Ecto neural progenitor cell (in vitro differentiated cells): ENCODE measurements at regions not wholly inside any gene's neighbourhood (a gene's known extent, or its start where the extent isn't known, plus 50 kb on each side); places are given as distances from the start of the nearest gene placed in this dataset.
"Not testable (repeated sequence)": the region's sequence is repeated elsewhere in the genome, so short reads cannot be mapped to it uniquely, and the experiment has no call there.

Source experiments
- DNase-seq: peaks from one replicate; pipeline ENCODE4 v3.0.0-alpha.2; 2018; ENCODE audit warnings: low spot score

DNA sequence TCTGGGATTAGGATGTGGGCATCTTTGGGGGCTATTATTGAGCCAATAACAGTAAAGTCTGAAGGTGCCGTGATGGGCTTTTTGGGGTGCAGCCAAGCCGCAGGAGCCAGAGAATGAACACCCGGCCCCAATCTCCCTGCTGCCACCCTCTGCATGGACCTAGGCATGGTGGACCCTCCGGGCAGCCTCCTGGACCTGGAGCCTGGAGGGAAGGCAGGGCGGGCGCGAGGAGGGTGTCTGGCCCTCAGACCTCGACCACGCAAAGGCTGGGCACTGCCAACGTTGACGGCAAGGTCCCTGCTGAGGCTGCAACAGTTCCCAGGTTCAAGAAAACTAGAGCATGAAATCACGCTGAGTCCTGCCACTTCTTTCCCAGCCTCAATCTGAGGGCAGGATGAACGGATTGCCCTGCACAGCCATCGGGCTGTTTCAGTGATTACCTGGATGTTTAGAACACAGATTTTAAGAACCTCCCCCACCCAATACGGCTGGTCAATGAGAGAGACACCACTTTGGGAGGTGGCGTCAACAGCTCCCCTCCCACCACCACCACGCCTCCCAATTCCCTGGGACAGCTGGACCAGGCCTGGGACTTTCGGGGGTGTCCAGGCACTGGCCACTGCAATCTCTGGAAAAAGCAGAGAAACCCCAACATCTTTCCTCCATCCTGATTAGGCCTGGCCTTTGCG is 147.4 kb downstream of the NPIPB11 start:
- DNase-seq: not testable (repeated sequence)

DNA sequence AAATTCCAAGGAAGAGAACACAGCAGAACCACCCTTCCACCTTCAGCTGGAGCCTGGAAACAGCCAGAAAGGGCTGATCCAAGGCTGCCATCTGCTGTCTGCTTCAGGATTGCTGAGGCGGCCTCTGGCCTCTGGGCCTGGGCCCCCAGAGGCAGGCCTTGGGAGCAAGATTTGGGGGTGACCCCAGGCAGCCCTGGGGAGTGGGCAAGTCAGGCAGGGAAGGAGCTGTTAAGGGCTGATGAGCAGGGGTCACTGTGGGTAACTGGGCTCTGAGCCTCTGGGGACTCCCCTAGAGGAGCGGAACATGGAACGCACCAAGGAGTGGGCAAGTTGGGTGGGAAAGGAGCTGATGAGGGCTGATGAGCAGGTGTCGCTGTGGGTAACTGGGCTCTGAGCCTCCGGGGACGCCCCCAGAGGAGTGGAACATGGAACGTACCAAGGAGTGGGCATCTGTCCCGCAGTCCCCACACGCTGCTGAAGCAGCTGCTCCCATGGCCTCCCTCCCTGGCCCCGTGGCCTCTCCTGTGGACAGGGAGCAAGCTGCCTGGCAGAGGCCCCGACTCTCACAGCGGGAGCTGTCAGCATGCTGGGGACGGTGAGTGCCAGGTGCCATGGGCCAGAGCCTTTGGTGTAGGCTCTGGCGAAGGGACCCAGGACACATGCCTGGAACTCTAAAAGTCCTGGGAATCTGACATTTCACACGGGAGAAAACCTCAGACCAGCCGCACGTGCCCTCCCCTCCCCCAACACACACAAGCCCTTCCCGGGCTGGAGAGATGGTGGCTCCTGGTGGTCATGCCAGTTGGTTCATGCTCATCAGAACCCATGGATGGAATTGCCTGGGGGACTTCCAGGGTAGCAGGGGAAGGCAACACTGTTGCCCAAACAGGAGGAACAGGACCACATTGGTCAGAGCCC is 148.8 kb downstream of the NPIPB11 start:
- DNase-seq: not testable (repeated sequence)

DNA sequence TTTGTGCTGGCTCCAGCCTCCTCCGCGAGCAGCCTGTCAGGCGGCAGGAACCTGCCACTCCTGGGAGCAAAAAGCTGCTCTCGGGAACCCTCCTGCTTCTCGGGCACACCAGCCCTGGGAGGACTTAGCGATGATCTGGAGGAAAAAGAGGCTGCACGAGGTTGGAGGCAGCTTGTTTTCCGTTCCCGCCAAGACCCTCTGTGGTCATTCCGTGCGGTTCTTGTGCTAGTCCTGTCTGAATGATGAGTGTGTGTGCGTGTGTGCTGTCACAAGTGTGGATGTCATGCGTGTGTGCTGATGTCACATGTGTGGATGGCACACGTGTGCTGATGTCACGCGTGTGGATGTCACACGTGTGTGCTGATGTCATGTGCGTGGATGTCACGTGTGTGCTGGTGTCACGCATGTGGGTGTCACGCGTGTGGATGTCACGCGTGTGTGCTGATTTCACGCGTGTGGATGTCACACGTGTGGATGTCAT is 150.0 kb downstream of the NPIPB11 start:
- no peak for DNase-seq

DNA sequence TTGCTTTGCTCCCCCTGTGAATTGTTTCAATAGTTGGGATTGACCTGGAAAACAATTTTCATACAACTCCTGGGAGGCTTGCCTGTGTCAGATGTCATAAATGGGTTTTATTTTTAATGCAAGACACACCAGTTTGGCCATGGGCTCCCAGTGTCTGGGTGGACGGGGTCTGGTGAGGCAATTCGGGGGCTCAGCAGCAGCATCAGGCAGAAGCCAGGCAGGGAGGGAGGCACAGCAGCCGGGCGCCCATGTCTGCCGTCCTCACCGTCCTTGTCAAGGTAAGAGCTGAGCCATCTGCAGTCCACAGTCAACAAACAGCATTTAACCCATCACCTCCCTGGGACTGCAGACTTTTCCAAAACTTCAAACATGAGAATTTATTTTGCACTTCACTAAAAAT is 150.6 kb downstream of the NPIPB11 start:
- not testable (repeated sequence) for DNase-seq

DNA sequence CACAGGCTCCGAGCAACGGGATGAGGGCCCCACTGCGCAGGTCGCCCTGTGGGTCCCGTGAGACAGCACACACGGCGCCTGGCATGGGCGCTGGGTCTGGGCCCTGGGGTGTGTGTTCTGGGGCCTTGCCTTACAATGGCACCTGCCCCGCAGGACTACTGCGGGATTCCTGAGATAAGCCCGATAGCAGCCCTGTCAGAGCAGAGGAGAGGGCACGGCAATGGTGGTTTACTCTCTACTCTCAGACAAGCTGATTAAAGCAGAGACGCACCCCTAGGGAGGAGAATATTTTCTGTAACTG is 151.1 kb downstream of the NPIPB11 start:
- DNase-seq: not testable (repeated sequence)

DNA sequence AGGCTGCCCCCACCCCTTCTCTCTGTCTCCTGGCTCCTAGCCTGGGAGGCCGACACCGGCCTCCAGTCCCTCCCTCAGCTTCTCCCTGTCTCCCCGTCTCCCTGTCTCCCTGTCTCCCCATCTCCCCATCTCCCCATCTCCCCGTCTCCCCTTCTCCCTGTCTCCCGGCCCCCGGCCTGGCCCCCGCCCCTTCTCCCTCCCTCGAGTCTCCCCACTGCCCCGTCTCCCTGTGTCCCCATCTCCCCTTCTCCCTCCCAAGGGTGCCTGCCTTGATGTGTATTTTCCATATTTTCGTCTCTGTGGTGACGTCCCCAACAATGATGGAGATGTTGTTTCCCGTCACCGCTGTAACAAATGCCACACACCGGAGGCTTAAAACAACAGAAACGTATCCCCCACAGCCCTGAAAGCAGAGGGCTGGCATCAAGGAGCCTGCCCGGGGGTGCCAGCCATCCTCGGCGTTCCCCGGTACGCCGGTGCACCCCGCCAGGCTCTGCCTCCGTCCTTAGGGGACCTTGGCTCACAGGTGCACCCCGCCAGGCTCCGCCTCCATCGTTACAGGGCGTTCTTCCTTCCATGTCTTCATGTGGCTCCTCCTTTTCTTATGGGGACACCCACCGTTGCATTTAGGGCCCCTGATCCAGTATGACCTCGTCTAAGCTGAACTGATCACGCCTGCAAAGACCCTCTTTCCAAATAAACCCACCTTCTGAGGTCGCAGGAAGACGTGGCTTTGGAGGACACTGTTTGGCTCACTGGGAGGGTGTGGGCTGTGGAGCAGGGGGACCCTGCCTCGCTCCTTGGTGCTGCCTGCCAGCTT is 151.6 kb downstream of the NPIPB11 start:
- DNase-seq: no peak

DNA sequence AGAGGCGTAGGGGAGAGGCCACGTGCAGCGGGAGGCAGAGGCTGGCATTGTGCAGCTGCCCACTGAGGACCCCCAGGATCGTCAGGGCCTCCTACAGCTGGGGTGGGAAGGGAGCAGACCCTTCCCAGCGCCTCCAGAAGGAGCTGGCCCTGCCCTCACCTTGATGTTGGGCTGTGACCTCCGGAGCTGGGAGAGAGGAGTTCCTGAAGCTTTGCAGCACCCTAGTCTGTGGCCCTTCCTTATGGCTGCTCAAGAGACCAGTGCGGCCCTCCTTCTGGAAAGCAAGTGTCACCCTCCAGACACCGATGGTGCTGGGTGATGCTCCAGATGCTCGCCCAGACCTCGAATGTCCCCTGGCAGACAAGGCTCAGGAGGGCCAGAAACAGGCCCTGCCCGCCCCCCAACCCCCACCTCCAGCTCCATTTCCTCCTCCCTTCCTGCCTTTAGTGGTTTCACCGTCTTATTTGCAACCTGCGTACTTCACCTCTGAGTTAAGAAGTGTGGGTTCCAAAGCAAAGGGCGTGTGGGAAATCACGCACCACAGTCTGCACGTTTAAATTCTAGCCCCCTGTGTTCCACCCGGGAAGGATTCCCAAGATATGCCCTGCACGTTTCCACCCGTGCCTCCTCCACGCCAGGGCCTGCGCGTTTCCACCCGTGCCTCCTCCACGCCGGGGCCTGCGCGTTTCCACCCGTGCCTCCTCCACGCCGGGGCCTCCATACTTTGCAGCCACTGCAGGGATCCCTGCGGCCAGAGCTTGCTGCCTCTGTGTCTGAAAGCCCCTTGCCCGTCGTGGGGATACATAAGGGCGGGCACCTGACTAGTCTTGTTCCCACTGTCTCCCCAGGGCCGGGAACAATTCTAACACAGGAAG is 152.6 kb downstream of the NPIPB11 start:
- not testable (repeated sequence) for DNase-seq

DNA sequence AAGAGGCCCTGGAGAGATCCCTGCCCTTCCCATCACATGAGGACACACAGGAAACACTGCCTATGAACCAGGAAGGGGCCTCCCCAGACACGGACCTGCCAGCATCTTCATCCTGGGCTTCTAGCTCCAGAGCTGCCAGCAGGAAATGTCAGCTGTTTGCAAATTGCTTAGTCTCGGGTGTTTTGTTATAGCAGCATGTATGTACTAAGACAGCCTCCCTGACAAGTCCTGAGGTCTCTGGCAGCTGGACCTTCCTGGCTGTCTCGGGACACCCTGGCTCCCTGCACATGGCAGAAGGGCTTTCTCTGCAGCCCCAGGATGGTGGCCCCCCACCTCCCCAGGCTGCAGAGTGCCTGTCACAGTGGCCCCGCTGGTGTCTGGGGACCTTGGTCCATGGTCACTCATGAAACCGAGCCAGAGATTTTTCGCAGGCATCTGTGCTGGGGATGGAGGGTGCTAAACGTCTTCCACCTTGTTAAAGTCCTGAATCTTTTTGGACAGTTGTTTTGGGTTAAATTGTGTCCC is 153.4 kb downstream of the NPIPB11 start:
- DNase-seq: not testable (repeated sequence)

DNA sequence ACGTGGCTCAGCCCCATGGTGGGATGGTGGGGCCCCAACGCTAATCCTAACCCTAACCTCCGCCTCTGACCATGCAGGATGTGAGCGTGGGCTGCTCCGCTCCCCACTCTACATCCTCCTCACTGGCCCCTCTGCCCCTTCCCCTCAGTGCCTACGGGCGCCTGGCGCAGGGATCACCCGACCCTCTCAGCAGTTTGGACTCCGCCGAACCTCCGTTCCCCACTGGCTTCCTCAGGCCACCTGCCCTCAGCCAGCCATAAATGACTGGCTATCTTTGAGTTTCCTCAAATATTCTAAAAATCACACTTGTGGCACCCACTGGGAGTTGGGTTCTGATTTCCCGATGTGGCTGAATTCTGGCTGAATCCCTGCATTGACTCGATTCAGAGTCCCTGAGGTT is 154.2 kb downstream of the NPIPB11 start:
- DNase-seq: not testable (repeated sequence)

DNA sequence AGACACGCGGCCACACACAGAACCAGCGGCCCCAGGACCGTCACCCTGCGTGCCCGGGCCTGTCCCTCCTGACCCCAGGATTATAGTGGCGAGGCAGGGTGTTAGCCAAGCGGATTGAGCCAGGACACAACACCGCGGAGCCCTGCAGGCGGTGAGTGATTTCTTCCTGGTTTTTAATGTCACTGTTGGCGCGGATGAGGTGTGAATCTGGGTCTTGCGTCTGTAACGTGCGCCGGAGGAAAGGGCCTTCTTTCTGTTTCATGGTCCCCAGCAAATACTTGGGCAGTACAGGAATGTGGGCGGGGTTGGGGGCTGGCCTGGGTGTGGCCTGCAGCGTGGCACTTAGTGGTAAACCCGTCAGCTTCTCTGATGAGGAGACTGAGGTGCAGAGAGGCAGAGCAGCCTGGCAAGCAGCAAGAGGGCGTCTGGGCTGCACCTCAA is 154.9 kb downstream of the NPIPB11 start:
- DNase-seq: not testable (repeated sequence)

DNA sequence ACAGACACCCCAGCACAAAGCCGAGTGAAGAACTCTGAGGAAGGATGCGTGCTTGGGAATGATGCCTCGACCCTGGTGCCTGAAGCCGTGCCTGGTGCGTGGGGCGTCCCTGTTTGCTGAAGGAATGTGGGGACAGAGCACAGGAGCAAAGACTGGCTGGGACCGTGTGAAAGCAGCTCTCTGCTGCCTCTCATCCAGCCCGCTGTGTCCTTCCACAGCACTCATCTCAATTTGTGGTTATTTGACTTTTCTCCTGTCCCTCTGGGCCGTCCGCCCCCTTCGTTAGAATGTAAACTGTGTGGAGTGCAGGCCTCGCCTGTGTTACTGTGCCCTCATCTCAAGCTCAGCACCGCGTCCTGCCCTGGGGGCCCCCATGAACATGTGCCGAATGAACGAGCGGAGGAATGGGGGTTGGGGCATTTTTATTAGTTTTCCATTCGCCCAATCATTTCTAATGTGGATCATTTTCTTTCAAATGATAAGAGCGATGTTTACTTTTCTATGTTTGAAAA is 155.5 kb downstream of the NPIPB11 start:
- DNase-seq: not testable (repeated sequence)

DNA sequence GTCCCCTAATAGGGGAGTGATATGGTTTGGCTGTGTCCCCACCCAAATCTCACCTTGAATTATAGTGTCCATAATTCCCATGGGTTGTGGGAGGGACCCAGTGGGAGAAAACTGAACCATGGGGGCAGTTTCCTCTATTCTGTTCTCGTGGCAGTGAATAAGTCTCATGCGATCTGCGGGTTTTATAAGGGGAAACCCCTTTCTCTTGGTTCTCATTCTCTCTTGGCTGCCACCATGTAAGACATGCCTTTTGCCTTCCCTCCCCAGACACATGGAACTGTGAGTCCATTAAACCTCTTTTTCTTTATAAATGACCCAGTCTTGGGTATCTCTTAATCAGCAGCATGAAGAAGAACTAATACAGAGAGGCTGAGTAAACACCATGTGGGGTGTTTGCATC is 156.0 kb downstream of the NPIPB11 start:
- DNase-seq: not testable (repeated sequence)

DNA sequence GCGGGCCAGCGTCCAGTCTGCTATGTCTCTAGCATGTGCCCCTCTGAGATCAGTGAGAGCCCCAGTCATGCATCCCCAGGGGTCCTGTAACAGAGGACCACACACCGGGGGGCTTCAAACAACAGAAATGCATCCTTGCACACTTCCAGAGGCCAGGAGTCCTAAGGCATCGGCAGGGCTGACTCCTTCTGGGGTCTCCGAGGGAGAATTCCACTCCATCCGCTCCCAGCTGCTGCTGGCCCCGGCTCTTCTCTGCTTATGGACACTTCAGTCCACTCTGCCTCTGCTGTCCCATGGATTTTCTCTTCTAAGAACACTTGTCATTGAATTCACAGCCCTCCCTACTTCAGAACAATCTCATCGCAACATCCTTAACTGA is 157.6 kb downstream of the NPIPB11 start:
- DNase-seq: not testable (repeated sequence)

DNA sequence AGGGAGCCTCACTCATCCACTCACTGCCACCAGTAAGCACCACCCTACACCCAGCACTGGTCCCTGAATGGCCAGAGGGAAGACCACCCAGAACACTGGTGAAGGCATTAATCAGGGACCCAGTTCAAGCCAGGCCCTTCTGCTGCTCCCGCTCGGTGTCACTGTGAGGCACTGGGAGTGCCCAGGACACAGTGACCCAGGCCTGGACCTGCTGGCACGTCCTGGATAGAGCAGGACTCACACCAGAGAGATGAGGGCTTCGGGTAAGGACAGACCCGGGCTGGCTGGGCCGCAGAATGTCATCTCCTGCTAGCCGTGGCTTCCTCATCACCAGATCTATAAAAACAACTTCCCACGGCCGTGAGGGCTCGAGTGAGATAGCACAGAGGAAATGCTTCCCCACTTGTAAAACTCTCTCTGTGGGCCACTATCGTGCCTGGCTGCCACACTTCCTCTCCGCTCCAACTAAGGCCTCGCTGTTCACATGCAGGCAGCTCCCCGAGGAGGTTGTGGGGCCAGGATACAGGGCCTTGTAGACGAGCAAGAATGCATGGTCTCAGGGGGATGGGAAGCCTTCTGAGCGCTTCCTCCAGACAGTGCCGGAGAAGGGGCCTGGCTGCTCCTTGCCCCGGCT is 158.1 kb downstream of the NPIPB11 start:
- DNase-seq: not testable (repeated sequence)

DNA sequence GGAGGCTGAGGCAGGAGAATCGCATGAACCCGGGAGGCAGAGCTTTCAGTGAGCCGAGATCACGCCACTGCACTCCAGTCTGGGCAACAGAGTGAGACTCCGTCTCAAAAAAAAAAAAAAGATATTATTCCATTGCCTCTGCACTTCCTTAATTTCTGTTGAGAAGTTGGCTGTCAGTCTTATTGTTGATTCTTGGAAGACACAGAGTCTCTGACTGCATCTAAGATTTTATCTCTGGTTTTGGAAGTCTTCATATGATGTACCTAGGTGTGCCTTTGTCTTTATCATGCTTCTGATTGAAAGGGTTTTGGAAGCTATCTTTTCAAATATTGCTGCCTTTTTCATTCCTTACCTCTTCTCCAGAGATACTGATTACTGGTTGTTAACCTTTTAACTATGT is 160.4 kb downstream of the NPIPB11 start:
- not testable (repeated sequence) for DNase-seq

DNA sequence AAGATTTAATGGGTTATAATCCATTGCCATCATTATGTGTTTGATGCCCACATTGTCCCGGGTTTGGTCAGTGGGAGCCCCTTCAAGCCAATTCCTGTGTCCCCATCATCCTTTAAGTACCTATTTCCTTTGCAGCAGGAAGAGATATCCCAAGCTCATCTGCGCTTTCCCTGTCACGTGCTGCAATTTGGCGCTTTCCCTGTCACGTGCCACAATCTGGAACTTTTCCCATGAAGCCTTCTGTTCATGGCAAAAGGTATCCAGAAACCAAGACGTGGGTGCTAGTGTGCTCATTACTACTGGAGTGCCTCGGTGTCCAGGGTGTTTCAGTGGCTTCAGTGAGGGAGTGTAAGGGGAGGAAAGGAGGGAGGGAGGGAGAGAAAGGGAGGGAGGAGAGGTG is 168.5 kb downstream of the NPIPB11 start:
- peak; percentile 6 for DNase-seq

DNA sequence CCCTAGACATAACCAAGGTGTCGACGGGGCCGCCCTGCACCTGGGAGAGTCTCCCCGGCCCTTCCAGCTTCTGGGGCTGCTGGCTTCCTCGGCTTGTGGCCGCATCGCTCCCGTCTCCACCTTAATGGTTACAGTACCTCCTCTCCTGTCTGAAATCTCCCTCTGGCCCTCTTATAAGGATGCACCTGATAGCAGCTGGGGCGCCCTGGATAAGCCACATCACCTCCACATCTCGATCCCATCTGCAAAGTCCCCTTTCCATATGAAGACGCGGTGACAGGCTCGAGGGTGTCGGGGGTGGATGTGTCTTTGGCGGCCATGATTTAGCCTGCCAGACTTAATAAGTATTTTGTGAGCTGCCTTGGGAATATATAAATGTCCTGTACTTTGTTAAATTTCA is 169.0 kb downstream of the NPIPB11 start:
- peak; percentile 10 for DNase-seq

DNA sequence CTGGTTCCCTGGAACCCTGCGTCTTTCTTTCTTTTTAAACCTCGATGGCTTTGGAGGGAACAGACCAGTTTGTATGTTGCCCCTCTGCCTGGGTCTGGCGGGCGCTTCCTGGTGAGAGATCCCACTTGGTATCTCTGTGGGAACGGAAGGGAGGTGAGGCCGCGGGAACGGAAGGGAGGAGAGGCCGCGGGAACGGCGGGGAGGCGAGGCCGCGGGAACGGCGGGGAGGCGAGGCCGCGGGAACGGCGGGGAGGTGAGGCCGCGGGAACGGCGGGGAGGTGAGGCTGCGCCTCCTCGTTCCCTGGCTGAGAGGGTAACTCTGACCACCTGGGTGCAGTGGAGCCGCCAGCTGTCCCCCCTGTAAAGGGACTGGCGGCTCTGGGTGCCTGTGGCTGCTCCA is 169.5 kb downstream of the NPIPB11 start:
- peak; percentile 18 for DNase-seq

DNA sequence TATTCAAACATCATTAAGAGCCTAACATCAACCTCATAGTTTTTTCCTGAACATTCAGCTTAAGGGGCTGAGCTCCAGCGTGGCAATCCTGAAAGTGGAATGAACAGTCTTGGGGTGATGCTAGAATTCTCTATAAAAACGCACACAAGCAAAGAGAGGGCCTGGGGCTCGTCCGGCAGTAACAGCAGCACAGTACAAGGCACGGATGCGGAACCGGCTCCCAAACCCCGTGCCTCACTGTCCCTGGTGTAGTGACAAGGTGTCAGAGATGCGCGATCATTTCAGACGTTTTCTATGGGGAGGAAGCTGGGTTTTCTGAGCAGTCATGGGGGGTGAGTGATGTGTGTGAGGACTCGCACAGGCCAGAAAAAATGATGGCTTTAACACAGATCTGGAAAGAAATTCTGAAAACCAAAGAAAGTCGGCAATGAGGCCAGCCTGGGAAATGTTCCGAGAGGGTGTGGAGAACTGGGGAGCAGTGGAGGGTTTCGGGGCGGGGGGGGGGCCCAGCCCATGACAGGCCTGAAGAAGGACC is 170.6 kb downstream of the NPIPB11 start:
- DNase-seq: peak; percentile 16
